ENCODE measurements at regions not wholly inside any gene's neighbourhood (a gene's known extent, or its start where the extent isn't known, plus 50 kb on each side); places are given as distances from the start of the nearest gene placed in this dataset.
"Not testable (repeated sequence)": the region's sequence is repeated elsewhere in the genome, so short reads cannot be mapped to it uniquely, and the experiment has no call there.

GRCh38 chr13:53250977-53251376, 222.4 kb downstream of the OLFM4 start:
- in situ Hi-C loops (cut with MboI; ENCODE audit: low pct_unique_long_range_greater_than_20kb, low sequenced_read_pairs), result no loop called here
- DNase-seq, result no peak

- in situ Hi-C loops (cut with MboI; ENCODE audit: low pct_unique_long_range_greater_than_20kb, low sequenced_read_pairs), result no loop called here
- no peak for DNase-seq
Observed at GRCh38 chr13:53254500-53254899, 225.9 kb downstream of the OLFM4 start.

- DNase-seq, result no peak
- in situ Hi-C loops (cut with MboI; ENCODE audit: low pct_unique_long_range_greater_than_20kb, low sequenced_read_pairs), result no loop called here
Observed at GRCh38 chr13:53255795-53256194, 227.2 kb downstream of the OLFM4 start.

- in situ Hi-C loops (cut with MboI; ENCODE audit: low pct_unique_long_range_greater_than_20kb, low sequenced_read_pairs), result no loop called here
- no peak for DNase-seq
Observed at GRCh38 chr13:53260594-53260993, 232.0 kb downstream of the OLFM4 start.

- in situ Hi-C loops (cut with MboI; ENCODE audit: low pct_unique_long_range_greater_than_20kb, low sequenced_read_pairs), result no loop called here
- DNase-seq, result no peak
Observed at GRCh38 chr13:53264751-53265385, 236.3 kb downstream of the OLFM4 start.

DNA sequence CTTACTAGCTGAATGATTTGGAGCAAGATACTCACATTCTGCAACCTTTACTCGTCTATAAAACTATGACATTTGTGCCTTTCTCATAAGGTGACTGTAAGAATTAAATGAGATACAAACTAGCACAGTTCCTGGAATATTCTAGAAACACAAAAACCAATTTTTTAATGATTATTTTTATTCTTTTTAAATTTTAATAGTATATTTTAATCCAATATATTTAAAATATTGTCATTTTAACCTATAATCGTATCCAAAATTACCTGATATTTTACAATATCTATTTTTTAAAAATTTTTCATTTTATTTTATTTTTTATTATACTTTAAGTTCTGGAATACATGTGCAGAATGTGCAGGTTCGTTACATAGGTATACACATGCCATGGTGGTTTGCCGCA, 238.1 kb downstream of the OLFM4 start:
- DNase-seq, result no peak
- in situ Hi-C loops (cut with MboI; ENCODE audit: low pct_unique_long_range_greater_than_20kb, low sequenced_read_pairs), result no loop called here

- in situ Hi-C loops (cut with MboI; ENCODE audit: low pct_unique_long_range_greater_than_20kb, low sequenced_read_pairs), result no loop called here
- DNase-seq, result no peak
Observed at GRCh38 chr13:53269634-53270033, 241.0 kb downstream of the OLFM4 start.

- in situ Hi-C loops (cut with MboI; ENCODE audit: low pct_unique_long_range_greater_than_20kb, low sequenced_read_pairs), result no loop called here
- no peak for DNase-seq
Observed at GRCh38 chr13:53272873-53273272, 244.3 kb downstream of the OLFM4 start.

DNA sequence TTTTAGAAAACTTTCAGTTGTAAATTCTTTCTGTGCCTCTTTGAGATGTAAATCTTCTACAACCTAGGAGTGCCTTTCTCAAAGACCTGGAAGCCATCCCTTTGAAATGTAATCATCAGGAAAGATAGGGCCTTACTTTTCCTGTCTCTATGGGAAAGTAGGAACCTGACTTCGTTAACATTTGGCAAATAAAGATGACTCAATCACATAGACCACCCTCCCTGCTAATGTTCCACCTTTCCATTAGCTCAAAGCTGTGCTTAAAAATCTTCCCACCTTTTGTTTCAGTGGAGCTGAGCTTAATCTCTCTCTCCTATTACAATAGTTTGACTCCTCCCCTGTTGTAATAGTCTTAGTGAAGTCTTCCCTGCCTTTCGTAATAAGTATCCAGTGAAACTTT, 247.7 kb downstream of the OLFM4 start:
- no peak for DNase-seq
- in situ Hi-C loops (cut with MboI; ENCODE audit: low pct_unique_long_range_greater_than_20kb, low sequenced_read_pairs), result no loop called here

DNA sequence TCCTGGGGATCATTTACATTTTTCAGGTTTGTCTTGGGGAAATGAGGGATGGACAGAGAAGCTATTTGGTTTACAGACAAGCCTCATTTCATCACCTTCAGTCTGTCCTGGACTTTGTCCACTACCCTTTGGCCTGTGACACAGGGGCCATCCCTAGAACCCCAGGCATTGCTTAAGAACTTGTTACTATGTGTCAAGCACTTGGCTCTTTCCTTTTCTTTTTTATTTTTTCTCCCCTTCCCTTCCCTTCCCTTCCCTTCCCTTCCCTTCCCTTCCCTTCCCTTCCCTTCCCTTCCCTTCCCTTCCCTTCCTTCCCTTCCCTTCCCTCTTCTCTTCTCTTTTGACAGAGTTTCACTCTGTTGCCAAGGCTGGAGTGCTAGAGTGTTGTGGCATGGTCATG, 253.1 kb downstream of the OLFM4 start:
- in situ Hi-C loops (cut with MboI; ENCODE audit: low pct_unique_long_range_greater_than_20kb, low sequenced_read_pairs), result no loop called here
- no peak for DNase-seq

DNA sequence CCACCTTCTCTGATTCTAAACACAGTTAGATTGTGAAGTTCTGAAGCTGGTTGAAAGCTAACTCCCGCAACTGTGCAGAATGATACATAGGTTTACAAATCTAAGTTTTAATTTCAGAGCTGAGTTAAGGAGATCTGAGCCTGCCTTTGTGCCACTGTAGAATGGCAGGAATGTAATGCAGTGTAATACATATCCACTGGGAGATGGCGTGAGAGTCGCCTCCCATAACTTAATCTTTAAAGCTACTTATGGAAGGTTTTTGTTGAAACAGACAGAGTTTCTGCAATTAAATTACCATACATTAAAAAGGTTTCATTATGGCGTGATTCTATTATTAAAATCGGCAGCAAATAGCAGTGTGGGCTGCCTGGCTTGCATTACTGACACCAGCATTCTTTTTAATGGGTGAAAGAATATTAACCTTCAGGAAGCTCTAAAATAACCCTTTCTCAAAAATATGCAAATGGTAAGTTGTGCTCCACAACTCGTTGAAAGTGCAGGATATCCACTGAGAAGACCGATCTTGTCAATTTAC, 257.4 kb downstream of the OLFM4 start:
- in situ Hi-C loops (cut with MboI; ENCODE audit: low pct_unique_long_range_greater_than_20kb, low sequenced_read_pairs), result no loop called here
- DNase-seq, result no peak

- DNase-seq, result no peak
- in situ Hi-C loops (cut with MboI; ENCODE audit: low pct_unique_long_range_greater_than_20kb, low sequenced_read_pairs), result no loop called here
Observed at GRCh38 chr13:53298396-53298795, 269.8 kb downstream of the OLFM4 start.

DNA sequence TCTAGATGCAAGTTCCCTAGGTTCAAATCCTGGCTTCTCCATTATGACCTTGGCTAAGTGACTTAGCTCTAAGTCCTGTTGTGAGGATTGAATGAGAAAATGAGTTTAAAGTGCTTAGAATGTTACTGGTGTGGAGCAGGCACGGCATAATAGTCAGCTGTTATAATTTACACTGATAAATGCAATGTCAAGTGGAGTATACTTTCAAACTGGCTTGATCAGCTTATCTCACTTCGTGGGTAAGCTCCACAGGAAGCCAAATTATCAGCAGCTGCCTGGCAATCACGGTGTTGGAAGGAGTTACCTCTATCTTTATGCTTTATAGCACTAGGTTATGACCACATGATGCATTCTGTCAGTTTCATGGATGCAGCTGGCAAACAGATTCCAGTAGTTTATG, 272.8 kb downstream of the OLFM4 start:
- in situ Hi-C loops (cut with MboI; ENCODE audit: low pct_unique_long_range_greater_than_20kb, low sequenced_read_pairs), result no loop called here

DNA sequence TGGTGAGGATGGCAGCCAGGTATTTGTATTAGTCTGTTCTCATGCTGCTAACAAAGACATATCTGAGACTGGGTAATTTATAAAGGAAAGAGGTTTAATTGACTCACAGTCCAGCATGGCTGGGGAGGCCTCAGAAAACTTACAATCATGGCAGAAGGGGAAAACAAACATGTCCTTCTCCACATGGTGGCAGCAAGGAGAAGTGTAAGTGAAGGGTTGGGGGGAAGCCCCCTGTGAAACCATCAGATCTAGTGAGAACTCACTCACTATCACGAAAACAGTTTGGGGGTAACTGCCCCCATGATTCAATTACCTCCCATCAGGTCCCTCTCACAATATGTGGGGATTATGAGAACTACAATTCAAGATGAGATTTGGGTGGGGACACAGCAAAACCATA, 276.8 kb downstream of the OLFM4 start:
- in situ Hi-C loops (cut with MboI; ENCODE audit: low pct_unique_long_range_greater_than_20kb, low sequenced_read_pairs), result not testable (repeated sequence)

More for the DNA sequence above, 272.8 kb downstream of the OLFM4 start:
- DNase-seq, result no peak

GRCh38 chr13:53310786-53311185, 282.2 kb downstream of the OLFM4 start:
- DNase-seq, result no peak
- in situ Hi-C loops (cut with MboI; ENCODE audit: low pct_unique_long_range_greater_than_20kb, low sequenced_read_pairs), result no loop called here

More for the DNA sequence above, 276.8 kb downstream of the OLFM4 start:
- DNase-seq, result not testable (repeated sequence)

DNA sequence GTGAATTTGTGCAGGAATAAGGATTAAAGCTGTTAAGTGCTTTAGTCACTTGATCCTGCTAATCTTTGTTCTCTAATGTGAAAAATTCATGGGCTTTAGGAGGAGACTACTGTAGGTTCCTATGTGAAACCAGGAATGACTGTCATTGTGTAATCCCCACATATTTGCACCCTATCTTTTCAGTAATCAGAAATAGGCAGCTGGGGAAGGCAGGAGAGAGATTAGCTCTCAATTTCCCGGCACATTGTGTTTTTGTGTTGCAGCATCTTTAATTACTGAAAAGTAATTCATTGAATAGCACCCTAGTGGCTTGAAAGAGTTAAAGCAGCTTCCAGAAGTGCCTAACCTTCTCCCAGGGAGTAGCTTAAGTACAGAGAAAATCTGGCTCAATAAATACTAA, 282.9 kb downstream of the OLFM4 start:
- no peak for DNase-seq
- in situ Hi-C loops (cut with MboI; ENCODE audit: low pct_unique_long_range_greater_than_20kb, low sequenced_read_pairs), result no loop called here

DNA sequence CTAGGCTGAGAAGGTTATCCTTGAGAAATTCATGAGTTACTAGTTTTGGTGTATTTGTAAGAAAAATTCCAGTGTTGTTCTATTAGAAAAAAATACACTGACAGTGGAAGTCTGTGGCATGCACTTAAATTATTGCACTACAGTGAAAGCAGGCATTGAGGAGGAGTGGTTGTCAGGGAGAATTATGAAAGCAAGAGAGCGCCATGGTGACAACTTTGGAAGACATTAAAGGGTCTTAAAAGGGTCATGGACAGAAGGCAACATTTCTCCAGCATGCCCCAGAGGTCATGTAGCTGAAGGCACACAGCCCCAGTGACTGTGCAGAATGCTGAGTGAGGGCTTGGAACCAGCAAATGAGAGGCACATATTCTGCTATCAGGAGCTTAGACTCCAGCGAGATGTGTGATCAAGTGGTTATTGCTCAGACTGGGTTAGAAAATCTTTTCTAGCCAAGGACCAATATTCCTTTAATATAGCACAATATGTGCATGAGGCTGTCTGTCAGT, 292.7 kb downstream of the OLFM4 start:
- no peak for DNase-seq
- in situ Hi-C loops (cut with MboI; ENCODE audit: low pct_unique_long_range_greater_than_20kb, low sequenced_read_pairs), result no loop called here

- in situ Hi-C loops (cut with MboI; ENCODE audit: low pct_unique_long_range_greater_than_20kb, low sequenced_read_pairs), result no loop called here
- DNase-seq, result no peak
Observed at GRCh38 chr13:53324656-53325055, 296.0 kb downstream of the OLFM4 start.

- in situ Hi-C loops (cut with MboI; ENCODE audit: low pct_unique_long_range_greater_than_20kb, low sequenced_read_pairs), result no loop called here
- no peak for DNase-seq
Observed at GRCh38 chr13:53326716-53327115, 298.1 kb downstream of the OLFM4 start.

DNA sequence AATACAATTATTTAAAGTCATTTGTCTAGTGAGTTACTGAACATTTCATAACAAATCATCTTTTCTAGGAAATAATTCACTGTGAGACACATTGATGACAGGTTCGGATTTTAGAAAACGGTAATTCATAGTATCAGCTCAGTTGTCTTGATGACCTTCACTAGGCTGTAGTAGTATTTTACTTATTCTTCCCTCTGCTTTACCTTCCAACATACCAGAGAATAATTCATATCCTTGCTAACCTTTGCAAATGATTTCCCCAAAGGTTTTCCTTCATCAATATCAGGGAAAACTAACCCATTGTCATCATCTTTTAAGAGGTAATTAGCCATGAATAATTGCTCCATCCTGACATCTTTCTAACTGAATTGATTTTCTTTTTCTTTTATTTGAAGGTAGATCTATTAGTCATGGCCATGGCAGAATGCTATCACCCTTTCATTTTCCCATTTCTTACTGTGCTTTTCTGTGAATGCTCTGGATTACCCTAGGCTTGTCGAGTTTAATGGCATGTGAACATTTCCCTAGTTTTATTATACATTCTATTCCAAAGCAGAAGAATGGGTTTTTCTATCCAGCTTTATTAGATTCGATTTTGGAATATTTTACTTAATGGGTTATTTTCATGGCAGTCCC, 299.2 kb downstream of the OLFM4 start:
- DNase-seq, result no peak
- in situ Hi-C loops (cut with MboI; ENCODE audit: low pct_unique_long_range_greater_than_20kb, low sequenced_read_pairs), result no loop called here

All from KBM-7 (cell line).